ENCODE measurements at regions not wholly inside any gene's neighbourhood (a gene's known extent, or its start where the extent isn't known, plus 50 kb on each side); places are given as distances from the start of the nearest gene placed in this dataset.

DNA sequence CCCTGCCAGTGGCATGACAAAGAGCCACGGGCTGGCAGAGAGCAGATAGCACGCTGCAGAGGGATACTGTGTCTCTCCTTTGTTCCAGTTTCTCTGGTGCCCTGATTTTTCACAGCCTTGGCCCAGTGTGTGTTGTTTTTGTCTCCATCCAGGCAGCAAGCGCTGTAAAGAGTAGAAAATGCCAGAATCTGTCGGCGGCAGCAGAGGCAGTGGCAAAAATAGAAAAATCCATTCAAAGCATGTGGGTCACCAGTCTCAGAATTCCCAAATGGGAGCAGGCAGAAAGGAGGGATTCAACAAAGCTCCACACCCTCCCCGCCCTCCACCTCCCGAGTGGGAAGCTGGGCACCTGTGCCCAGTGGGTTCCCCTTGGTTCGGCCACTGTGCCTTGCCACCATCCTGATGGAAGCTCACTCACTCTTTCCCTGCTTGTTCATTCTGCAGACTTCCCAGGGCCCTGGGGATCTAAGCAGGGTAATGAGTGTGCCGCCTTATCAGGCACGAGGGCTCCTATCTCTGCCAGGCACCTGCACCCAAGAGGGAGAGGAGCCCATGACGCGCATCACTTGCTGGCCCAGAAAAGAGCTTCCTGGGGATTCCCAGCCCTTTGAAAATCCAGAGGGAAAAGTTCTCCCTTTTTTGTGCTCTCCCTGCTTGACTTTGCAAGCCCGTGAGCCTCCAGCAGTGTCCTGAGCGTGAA is 416.9 kb downstream of the IRS2 start:
- no peak for DNase-seq (ENCODE audit: low read depth in 3 of 3)

DNA sequence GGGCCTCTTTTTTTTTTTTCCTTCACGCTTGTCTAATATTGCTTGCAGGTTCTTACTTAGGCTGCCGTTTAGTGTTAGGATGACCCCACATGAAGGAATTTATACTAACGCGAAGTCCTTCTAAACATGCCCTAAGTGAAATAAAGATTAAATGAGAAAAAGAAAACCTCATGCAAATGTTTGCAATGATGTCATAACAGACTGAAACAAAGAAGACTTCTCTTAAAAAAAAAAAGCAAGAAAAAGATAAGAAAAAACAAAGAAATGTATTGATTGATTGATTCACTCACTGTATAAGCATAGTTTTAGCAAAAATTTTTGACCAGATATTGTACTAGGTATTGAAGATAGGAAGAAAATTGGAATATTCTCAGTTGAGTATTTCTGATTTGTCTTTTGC is 418.2 kb downstream of the IRS2 start:
- no peak for DNase-seq (ENCODE audit: low read depth in 3 of 3)

DNA sequence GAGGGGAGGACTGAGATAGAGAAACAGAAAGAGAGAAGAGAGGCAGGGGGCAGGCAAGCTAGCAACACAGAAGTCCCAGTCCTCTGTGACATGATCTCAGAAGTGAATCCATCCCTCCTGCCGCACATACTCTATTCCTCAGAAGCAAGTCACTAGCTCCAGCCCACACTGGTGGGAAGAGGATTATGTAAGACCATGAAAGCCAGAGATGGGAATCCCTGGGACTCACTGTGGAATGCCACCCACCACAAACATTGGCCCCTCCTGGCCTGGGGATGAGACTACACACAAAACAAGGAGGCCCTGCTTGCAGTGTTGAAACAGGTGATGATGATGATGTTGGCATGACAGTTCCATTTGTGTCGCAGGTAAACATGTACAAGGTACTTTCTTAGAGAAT is 419.9 kb downstream of the IRS2 start:
- no peak for DNase-seq (ENCODE audit: low read depth in 3 of 3)

DNA sequence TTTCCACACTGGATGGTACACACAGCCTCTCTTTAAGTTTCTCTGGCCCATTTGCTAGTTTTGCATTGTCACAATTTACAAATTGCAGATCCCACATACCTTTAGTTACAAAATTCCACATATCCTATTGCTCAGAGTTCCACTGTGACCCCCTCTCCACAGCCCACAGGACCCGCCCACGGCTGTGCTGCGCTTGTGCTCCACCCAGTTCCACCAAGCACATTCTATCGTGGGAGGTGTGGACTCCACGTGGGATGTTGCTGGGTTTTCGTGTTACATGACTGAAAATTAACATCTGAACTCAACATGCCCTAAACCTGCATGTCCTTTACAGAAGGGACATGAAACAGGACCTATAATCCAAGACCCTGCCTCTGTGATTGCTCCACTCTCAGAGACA is 423.0 kb downstream of the IRS2 start:
- DNase-seq (ENCODE audit: low read depth in 3 of 3): no peak

DNA sequence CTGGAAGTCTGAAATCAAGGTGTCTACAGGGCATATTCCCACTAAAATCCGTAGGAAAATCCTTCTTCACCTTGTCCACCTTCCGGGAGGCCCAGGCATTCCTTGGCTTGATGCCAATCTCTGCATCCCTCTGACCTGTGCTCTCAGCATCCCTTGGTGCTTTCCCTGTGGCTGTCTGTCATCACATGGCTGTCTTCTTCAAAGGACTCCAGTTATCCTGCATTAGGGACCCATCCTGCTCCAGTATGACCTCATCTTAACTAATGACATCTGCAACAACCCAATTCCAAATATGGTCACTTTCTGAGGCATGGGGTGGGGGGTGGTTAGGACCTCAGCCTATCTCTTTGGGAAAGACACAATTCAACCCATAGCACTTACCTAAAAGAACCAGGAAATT is 423.8 kb downstream of the IRS2 start:
- no peak for DNase-seq (ENCODE audit: low read depth in 3 of 3)

DNA sequence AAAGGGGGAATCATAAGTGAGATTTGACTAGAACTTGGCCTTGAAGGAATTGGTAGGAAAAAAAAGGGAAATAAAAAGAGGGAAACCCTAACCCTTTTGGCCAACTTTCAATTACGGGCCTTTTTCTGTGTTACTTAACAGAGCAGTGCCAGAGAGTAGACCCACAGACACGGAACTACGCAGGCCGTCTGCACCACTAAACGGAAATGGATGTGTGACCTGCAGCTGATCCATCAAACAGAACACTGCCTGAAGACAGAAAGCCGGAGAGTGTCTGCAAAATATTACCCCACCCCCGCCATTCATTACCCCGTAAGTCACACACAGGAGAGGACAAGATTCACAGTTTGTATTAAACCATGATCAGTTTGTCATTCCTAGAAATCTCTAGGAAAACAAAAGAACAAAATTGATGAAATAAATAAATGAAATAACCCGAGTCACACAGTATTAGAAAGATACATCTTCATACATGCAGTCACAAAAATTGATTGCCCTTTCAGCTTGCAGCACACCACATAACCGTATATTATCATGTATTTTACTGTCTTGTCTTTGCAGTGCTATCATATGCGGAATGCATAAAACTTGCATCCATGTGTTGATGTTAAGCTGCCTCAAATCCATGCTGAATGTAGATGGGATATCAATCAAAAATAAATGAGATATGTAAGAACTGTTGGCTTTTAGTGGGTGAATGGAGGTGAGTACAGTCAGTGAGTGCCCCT is 424.7 kb downstream of the IRS2 start:
- DNase-seq (ENCODE audit: low read depth in 3 of 3): no peak

DNA sequence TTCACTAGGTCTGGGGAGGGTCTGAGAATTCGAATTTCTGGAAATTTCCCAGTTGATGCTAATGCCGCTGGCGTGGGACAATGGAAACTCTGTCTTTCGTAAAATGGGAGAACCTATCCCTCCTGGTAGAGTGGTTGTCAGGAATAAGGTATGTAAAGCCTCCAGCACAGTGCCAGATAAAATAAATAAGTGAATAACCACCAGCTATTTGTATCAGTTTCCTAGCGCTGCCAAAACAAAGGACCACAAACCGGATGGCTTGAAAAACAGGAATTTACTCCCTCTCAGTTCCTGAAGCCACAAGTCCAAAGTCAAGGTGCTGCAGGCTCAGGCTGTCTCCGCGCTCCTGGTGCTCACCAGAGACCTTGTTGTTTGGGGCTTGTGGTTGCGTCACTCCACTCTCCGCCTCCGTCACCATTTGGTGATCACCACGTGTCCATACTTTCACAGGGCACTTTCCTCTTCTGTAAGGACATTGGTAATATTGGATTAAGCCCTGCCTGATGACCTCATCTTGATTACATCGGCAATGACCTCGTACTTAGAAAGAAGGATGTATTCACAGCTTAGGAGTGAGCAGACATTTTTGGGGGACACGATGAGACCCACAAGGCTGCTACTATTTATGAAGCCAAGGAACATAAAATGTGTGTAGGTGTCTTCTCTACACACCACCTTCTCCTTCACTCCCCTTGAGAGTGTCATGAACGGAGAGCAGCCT is 428.5 kb downstream of the IRS2 start:
- no peak for DNase-seq (ENCODE audit: low read depth in 3 of 3)

DNA sequence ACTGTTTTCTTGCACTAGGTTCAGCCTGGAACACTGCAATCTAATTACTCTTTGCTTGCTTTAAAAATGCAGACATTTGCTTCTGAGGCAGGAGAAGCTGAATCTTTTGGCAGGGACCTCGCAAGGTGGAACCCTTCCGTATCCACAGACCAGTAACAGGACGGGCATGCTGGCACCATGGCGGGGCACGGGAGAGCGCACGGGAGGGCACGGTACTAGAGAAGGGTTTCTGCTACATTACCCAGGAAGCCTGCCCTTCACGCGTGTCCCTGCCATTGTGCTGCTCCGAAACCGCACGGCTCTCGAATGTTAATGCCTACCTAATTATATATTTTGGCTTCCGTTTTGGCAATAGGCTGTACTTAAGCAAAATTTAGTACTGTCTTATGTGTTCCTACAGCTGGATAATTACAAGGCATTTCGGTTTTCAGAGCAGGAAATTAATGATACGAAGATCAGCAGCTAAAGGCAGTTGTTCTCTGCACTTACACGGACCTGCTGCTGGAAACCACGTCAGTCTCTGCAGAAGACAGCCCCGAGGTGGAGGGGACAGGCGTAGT is 430.4 kb downstream of the IRS2 start:
- no peak for DNase-seq (ENCODE audit: low read depth in 3 of 3)

DNA sequence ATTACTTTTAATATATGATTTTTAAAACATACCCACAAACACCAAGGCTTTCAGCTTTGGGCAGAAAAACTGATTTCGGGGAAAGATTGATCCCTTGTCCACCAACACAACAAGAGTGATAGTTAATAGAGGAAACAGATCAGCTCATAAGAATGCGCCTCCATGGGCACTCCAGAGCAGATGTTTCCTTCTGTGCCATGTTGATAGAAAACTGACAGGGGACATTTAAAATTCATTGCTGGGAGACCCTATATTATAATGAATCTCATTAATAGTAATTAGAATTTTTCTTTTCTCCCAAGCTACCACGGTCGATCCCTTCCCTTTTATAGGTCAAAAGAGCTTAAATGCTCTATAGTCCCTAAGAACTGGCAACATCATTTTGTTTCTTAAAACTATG is 431.2 kb downstream of the IRS2 start:
- DNase-seq (ENCODE audit: low read depth in 3 of 3): no peak

DNA sequence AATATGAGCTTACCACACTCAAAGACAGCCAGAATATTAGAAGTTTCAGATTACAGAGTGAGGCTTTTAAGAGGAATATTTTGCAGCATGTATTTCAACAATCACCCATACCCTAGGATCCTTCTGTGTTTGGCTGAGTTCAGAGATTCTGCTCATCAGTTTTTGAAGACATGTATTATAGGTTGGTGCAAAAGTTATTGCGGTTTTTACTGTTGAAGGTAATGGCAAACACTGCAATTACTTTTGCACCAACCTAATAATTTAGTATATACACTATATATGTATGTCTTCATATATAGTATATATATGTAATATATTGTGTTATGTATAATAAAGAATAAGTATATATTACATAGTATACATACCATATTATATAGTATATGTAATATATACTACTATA is 435.1 kb downstream of the IRS2 start:
- DNase-seq (ENCODE audit: low read depth in 3 of 3): no peak

DNA sequence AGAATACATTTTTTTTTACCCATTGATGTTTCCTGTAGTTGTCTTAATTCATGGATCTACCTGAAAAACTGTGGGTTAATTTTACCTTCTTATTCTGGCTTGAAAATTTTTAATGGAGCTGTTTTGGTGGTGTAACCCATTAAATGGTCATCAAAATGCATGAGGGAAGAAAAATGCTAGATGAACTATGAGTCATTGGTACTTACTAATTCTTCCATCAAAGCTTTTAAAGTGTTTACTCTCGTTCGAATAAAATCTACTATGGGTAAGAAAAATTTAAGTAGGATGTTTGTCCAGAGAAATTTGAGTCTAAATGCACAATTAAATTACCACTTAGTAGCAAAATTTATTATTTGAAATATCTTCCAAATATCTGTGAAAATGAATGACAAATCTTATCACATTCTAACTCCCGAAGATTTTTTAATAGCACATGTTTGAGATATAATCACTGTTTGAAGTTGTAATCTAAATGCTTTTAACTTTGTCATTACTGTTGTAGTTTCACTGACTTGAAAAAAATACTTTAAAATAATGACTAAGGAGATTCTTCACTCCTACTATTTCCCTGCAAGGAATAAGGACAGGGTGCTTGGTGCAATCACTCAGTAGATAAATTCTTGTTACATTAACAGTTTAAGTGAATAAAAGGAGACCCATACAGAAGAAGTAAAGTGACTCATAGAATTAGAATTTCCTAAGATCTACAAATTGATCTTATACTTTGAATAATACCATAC is 437.7 kb downstream of the IRS2 start:
- no peak for DNase-seq (ENCODE audit: low read depth in 3 of 3)

DNA sequence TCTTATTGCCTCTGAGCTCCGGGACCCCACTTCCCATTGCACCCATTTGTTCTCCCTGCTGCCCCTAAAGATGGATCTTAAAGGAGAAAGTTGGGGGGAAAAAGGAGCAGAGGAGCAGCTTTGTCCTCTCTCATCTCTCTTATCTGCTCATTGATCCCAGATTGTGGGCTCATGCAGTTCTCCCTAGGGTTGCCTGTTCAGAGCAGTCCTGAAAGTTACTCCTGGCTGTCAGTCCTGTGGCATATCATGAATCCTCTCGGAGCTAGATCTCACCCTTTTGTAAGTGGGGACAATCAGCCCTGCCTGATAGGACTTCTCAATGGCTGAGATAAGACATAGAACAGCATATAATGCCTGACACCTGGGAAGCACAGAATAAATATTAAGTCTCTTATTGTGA is 440.3 kb downstream of the IRS2 start:
- DNase-seq (ENCODE audit: low read depth in 3 of 3): no peak

DNA sequence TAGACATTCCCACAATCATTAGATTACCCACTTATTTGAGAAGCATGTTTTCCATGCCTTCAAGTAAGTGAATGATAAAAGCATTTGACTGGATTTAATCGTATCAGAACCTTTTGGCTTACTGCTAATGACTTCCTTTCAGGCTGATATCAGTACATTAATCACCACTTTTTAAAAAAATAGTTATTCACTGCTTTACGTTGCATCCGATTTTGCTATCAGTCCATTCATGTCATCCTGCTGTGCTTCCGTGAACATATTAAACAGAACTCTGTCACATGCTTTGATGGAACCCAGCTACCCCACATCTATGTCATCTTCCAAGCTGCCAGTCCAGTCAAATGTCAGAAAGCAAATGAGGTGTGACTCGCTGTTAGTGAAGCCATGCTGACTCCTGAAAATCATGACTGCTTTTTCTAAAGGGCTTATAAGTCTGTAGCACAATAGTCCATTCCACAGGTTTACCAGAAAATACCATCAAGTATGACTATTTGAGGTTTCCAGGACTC is 440.9 kb downstream of the IRS2 start:
- DNase-seq (ENCODE audit: low read depth in 3 of 3): no peak

DNA sequence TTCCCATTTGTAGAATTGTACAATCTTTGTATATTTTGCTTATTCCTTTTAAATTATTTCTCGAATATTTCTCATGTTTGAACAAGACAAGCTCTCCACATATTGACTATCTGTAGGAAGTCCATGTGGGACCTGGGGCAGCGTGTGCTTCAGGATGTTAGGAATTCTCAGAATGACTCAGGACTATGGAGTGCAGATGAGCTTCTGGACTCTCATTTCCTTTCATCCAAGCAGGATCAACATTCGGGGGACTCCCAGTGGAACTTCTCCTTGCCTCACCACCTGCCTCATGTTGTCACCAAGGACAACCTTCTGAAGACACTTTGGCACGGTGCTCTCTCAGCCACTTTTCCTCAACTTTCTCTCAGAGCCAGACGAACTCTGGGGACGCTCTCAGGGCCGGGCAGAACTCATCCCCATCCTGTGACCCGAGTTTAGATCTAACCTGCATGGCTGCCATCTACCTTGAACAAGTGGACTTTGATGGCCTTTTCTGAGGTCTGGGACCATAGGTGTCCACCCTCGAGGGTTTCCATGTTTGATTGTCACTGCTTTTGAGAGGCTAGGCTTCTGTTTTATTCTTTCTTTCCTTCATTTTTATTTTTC is 441.7 kb downstream of the IRS2 start:
- DNase-seq (ENCODE audit: low read depth in 3 of 3): no peak

DNA sequence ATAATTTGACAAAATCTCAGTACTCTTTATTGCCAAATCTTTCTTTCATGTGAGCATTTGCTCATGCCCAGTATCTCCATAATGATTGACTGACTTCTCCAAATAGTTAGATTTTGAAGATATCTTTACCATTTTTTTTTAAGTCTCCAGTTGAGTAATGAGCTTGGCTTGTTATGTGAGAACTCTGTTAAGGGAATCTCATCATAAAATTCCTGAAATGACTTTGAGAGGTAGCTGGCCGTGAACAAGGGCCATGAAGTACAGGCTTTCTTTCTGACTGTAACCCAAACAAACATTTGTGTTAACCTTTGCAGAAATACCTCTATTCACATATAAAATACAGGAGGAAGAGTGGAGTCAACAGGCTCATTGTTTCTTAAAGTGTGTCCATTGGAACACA is 449.7 kb downstream of the IRS2 start:
- no peak for DNase-seq (ENCODE audit: low read depth in 3 of 3)

DNA sequence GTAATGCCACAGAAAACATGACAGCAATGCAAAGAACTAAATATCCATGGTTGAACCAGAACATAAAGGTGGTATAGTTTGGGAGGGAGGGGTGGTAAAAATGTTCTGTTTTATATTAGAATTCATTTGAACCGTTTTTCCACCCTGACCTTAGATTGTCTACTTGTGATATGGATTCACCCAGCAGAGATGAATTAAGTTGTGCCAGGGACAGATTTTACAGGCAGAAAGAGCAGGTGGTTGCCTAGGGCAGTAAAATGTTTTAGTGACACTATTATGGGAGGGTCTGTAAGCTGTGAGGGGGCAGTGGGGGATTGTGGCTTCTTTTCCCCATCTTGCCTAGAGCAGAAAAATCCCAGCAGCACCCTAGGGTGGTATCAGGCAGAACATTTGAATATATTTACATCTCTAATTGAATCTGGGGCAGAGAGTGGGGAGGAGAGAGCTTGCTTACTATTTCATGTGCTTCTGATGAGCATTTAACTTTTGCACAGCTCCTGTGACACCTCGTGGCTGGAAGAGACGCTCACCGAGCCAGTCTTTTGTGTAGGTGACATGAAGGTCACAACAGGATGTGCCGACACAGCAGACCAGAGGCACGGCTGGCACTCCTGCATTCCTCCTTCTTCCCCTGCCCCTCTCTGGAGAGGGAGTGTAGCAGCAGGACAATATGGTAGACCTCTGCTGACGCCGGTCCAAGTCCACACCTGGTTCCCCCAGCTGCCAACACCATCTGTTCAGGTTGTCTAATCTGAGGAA is 452.3 kb downstream of the IRS2 start:
- no peak for DNase-seq (ENCODE audit: low read depth in 3 of 3)

DNA sequence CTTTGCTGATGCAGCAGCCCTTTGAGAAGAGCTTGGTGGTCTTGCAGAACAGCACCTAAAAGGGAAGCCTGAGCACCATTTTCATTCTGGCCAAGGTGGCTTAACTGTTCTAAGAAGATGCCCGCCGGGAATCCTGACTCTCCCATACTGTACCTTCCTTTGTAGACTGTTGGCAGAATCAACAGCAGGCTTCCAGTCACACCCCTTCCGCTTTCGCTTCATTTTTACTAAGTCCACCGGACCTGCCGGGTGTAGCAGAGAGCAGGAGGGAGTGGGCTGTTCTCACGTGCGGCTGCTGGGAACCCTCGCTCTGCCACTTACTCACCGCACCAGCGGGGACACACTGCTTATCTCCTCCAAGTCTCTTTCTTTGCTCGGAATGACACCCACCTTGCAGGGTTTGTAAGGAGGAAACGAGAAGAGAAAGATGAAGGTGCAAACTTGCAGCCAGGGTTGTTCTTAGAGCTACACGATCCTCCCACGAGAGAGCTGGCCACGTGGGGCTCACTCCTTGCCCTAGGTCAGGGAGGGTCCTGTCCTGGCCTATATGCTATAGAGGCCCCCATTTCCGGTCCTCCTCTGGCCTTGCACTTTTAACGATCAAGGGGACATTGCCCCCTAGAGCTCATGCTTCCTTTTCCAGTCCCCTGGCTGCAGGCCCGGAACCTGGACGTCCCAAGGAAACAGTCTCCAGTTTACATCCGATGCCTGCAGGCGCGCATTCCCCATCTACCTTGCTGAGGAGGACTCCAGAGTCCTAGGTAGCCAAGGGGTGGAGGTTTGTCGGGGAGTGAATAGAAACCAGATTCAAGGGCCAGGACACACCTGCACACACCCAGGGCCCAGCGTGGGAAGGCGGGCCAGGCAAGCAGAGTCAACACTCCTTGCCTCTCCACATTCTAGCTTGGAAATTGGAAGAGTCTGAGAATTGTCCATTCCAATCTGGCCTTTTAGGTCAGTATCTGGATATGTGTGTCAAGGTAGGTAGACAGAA is 453.6 kb downstream of the IRS2 start:
- no peak for DNase-seq (ENCODE audit: low read depth in 3 of 3)

DNA sequence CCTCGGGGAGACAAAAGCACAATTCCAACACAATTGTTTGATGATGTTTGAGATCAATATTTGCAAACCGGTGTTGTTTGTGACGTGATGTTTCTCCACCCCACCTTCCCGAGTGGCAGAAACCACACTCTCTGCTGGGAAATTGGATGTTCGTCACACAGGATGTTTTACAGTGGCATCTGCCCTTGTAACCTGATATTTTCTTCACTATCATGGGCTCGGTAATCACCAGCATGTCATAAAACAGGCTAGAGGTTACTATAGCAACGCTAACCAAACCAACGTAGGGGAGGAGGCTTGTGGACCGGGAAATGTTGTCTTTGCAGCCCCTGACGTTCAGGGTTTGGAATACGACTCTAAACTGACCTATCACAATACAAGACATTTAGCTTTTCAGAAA is 454.5 kb downstream of the IRS2 start:
- no peak for DNase-seq (ENCODE audit: low read depth in 3 of 3)

DNA sequence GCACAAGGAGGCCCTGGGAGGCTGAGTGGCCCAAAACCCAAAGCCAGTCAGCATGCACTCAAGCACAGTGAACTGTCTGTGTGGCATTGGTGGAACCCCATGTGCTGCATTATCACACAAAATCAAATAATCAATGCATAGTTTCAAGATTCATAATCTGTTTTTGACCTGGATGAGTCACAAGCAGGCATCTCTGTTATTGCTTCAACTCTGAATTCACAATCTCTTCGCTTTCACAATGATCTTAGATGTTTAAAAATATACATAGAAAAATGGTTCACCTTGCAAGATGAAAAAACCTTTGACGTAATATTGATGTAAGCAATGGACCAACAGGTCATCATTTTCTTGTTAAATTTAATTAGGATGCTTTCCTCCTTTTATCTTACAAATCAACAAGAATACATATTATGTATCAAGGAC is 455.4 kb downstream of the IRS2 start:
- DNase-seq (ENCODE audit: low read depth in 3 of 3): no peak

All from stimulated activated CD4-positive, alpha-beta T cell treated with anti-CD3 and anti-CD28 coated beads, TNF-alpha, amount 100 ng/mL, for 24 hours (primary cell).